Aorta (tissue), 5 donors: ENCODE measurements at regions not wholly inside any gene's neighbourhood (a gene's known extent, or its start where the extent isn't known, plus 50 kb on each side); places are given as distances from the start of the nearest gene placed in this dataset.

Experiments used
- ATAC-seq: fragments of 200-7000 bp; cut with Tn5 transposase; one replicate; pipeline ENCODE4 v1.9.1; 2022; ENCODE audit warnings: moderate library complexity; ENCODE audit not compliant: low FRiP score
- DNase-seq, 2 donors: peaks; one replicate each; pipeline ENCODE4 v3.0.0-alpha.2; 2020
- H3K27ac ChIP-seq, 2 donors: one replicate each; pipeline ENCODE4 v1.5.1; 2013; ENCODE audit warnings: low read length in 2 of 2, mild to moderate bottlenecking in 2 of 2, moderate library complexity in 2 of 2, control low read depth in 1 of 2, inconsistent platforms in 1 of 2, low read depth in 1 of 2
- H3K27me3 ChIP-seq, 2 donors: one replicate each; pipeline ENCODE4 v1.6.1; 2013; ENCODE audit warnings: control low read depth in 1 of 2, low read length in 1 of 2, mild to moderate bottlenecking in 1 of 2, moderate library complexity in 1 of 2; ENCODE audit not compliant: insufficient read depth in 2 of 2, control insufficient read depth in 1 of 2
- H3K36me3 ChIP-seq, 2 donors: one replicate each; pipeline ENCODE4 v1.6.1; 2013; ENCODE audit warnings: control low read depth in 1 of 2, low read length in 1 of 2, mild to moderate bottlenecking in 1 of 2; ENCODE audit not compliant: insufficient read depth in 2 of 2, control insufficient read depth in 1 of 2
- H3K4me1 ChIP-seq, 2 donors: one replicate each; pipeline ENCODE4 v1.6.1; 2013; ENCODE audit warnings: low read length in 2 of 2, control low read depth in 1 of 2, mild to moderate bottlenecking in 1 of 2, moderate library complexity in 1 of 2; ENCODE audit not compliant: insufficient read depth in 2 of 2, control insufficient read depth in 1 of 2
- H3K4me3 ChIP-seq, 2 donors: one replicate each; pipeline ENCODE4 v1.5.1; 2013; ENCODE audit warnings: low read length in 2 of 2, control low read depth in 1 of 2, mild to moderate bottlenecking in 1 of 2
- H3K9me3 ChIP-seq: one replicate; pipeline ENCODE4 v1.6.1; 2013; ENCODE audit warnings: mild to moderate bottlenecking, low read length; ENCODE audit not compliant: control insufficient read depth
- WGBS, 2 donors: extraction: QIAGEN DNeasy Blood & Tissue Kit; methylation state at CpG; one replicate each; pipeline ENCODE4 v1.1.7; 2013; 5-methylcytosine and 5-hydroxymethylcytosine counted together
- intact Hi-C, 2 donors: fragments of 100-400 bp; cut with DNase I; formaldehyde crosslinking; loops; one replicate each; pipeline versions ENCODE4 v1.14.2 to v1.15.0; 2022
- microRNA-seq, 2 donors: library from miRNA; unstranded; fragments of <30 nt; microRNA quantifications; one replicate each; pipeline ENCODE4 v1.2.0, GENCODE V29; 2020
- donor health status: healthy with polysubstance abuse.
- donor health status: Bipolar disorder and iron deficiency.
- donor health status: DM: no; HTN: no; CAD: no.
- donor health status: DM: no; HTN: no; CAD: no.
- donor health status: DM: yes; HTN: yes; CAD: no.

GRCh38 chr11:24421766-24422165, 75.1 kb upstream of the LUZP2 start:
- ATAC-seq (no peak), DNase-seq (no peak)
- Histone ChIP-seq H3K4me1 (no peaks in the 10 kb centered on the region), H3K27me3 (no peaks in the 10 kb centered on the region), H3K27ac (no peak overlapping the region), H3K4me3 (no peak overlapping the region), H3K9me3 (no peaks in the 10 kb centered on the region), H3K36me3 (no peaks in the 10 kb centered on the region)
- intact Hi-C loops: no loop called here
- 48 to 61% methylated on average over 3 of the region's 3 CpGs for WGBS, 2 donors

GRCh38 chr11:24422376-24422775, 74.5 kb upstream of the LUZP2 start:
- DNase-seq (no peak), ATAC-seq (no peak)
- WGBS, 2 donors: 9 to 12% methylated on average over 1 of the region's 1 CpG
- intact Hi-C loops: no loop called here
- Histone ChIP-seq H3K27me3 (no peaks in the 10 kb centered on the region), H3K4me3 (no peak overlapping the region), H3K9me3 (no peaks in the 10 kb centered on the region), H3K36me3 (no peaks in the 10 kb centered on the region), H3K27ac (no peak overlapping the region), H3K4me1 (no peaks in the 10 kb centered on the region)

- H3K27me3 ChIP-seq: no peaks in the 10 kb centered on the region
- H3K27ac ChIP-seq: no peak overlapping the region
- H3K4me3 ChIP-seq: no peak overlapping the region
- no peaks in the 10 kb centered on the region for H3K9me3 ChIP-seq
- ATAC-seq (no peak), DNase-seq (no peak)
- intact Hi-C loops: no loop called here
- 74 to 81% methylated on average over 4 of the region's 4 CpGs for WGBS, 2 donors
- H3K36me3 ChIP-seq: no peaks in the 10 kb centered on the region
- no peaks in the 10 kb centered on the region for H3K4me1 ChIP-seq
Observed at GRCh38 chr11:24437123-24437522, 59.7 kb upstream of the LUZP2 start.

Small RNA genes in the stretch of these regions (microRNA-seq; reads per million reads assigned to microRNA genes)
- 0 reads per million in 2 donors for gene MIR8054
